NCI-H1417 (cell line): ENCODE measurements at regions not wholly inside any gene's neighbourhood (a gene's known extent, or its start where the extent isn't known, plus 50 kb on each side); places are given as distances from the start of the nearest gene placed in this dataset.

Experiments used
- DNase-seq, 3 experiments: peaks; one replicate each; lab custom pipeline; 2025; lab: John Stamatoyannopoulos, UW

- DNase-seq, result no peak
Observed at GRCh38 chr4:100084892-100085291, 105.4 kb downstream of the DDIT4L start.

GRCh38 chr4:100083289-100083688, 107.0 kb downstream of the DDIT4L start:
- DNase-seq, result no peak

GRCh38 chr4:100082852-100083251, 107.4 kb downstream of the DDIT4L start:
- no peak for DNase-seq

DNA sequence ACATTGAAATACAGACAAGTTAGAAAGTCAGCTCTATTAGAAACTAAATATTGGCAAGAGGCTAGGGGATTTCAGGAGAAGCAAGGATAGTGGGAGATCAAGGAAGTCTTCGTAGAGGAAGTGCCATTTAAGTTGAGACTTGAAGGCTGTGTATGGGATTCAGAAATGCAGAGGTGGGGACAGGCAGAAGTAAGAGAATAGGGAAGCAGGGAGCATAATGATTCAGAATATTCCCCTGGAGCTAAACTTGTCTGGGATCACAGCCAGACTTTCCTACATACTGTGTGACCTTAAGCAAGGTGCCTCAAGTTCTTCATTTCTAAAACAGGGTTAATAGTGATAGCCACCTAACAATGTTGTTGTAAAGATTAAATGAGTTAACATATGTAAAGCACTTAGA, 108.8 kb downstream of the DDIT4L start:
- no peak for DNase-seq

DNA sequence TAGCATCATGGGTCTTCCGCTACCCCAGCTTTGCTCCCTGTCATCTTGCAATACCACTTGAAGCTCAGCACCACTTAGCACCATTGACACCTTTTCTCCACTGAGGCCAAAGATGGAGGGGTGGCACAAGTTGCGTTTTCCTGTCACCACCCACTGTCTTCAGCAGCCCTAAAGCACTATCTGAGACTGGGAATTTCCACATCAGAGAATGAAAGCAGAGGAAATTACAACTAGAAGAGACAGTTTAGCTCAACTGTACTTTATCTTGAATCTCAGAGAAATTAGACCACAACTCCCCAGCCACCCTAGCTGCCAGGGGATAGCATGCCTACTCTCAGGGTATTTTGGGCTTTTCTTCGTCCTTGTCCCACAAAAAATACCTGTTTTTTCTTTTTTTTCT, 111.0 kb downstream of the DDIT4L start:
- no peak for DNase-seq

DNA sequence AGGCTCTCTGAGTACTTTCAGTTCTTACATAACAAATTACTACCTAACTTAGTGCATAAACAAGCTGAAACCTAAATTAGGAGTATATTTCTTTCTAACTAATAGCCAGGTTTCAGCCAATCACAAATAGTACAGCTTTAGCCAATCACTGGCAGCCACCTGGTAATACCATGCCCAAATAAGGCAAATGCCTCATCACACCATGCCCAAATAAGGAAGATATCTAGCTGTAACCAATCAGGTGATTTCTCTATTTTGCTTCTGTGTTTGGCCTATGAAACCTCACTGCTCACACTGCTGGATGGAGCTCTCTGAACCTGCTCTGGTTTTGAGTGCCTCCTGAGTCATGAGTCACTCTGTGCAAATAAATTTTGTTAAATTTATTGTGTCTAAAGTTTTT, 113.5 kb downstream of the DDIT4L start:
- DNase-seq, result no peak

GRCh38 chr4:100075486-100076270, 114.6 kb downstream of the DDIT4L start:
- DNase-seq, result peak in 1 of 3 experiments; percentile 11

GRCh38 chr4:100075056-100075455, 115.2 kb downstream of the DDIT4L start:
- no peak for DNase-seq

- DNase-seq, result no peak
Observed at GRCh38 chr4:100071506-100071905, 118.8 kb downstream of the DDIT4L start.

- DNase-seq, result peak in 1 of 3 experiments; percentile 10
Observed at GRCh38 chr4:100070868-100071267, 119.4 kb downstream of the DDIT4L start.

DNA sequence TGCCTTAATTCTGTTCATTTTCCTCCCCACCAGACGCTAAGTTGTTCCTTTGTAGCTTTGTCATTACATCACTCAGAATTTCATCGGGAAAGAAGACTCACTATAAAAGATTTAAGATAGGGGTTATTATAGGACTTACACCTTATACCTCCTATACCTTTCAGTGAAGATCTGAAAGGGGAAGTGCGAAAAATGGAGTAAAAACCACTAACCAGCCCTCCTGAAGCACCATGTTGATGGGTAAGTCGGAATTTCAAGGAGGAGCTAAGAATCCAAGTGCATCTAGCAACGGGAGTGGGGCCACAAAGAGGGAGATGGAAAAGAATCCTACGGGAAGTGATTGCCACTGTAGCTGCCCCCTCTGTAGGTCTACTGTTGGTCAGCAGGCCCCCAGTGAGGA, 119.1 kb upstream of the H2AZ1 start:
- DNase-seq, result no peak

DNA sequence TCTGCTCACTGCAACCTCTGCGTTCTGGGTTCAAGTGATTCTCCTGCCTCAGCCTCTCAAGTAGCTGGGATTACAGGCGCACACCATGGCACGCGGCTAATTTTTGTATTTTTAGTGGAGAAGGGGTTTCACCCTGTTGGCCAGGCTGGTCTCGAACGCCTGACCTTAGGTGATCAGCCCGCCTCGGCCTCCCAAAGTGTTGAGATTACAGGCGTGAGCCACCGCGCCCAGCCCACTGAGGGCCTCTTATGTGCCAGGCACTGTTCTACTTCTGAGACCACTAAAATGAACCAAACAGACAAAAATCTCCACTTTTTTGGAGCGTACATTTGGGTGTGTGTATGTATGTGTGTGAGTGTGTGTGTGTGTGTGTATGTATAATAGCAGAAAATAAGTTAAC, 117.2 kb upstream of the H2AZ1 start:
- DNase-seq, result no peak

DNA sequence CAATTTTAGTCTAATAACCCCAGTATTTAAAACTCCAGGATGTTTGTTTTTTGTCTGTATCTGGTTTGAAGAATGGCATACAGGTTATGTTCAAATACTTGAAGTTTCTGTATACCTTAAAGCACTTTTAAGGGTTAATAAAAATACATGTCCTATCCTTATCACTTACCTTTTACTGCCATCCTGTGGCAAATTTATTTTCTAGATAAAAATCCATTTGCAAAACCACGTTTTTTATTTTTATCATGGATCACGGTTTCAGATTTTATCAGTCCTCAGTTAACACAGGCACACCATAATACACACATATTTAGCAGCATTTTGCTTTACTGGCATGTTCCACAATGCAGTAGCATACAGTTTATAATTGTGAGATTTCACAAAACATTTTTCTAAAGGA, 113.3 kb upstream of the H2AZ1 start:
- no peak for DNase-seq

- no peak for DNase-seq
Observed at GRCh38 chr4:100062921-100063320, 112.8 kb upstream of the H2AZ1 start.

GRCh38 chr4:100061835-100062234, 111.8 kb upstream of the H2AZ1 start:
- no peak for DNase-seq

GRCh38 chr4:100060765-100061416, 110.8 kb upstream of the H2AZ1 start:
- peak; percentile 17 to 84 (median 55) for DNase-seq

- no peak for DNase-seq
Observed at GRCh38 chr4:100059467-100059866, 109.4 kb upstream of the H2AZ1 start.

DNA sequence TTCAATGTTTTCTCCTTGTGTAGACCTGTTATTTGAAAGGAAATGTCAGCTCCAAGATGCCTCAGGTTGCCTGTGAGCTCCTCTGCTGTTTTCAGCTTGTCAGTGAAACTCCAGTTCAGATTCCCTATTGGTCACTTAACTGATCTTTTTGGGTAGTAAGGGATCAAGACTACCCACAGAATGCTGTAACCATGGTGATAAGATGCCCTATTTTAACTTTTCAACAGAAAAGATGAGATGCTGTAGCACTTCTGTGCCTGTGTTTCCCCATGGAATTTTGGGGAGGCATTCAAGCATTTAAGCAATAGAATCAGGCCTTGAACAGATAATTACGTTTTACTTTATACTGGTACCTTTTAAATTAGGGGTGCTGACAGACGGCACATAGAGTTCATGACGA, 106.6 kb upstream of the H2AZ1 start:
- no peak for DNase-seq

- DNase-seq, result no peak
Observed at GRCh38 chr4:100054071-100054470, 104.0 kb upstream of the H2AZ1 start.

GRCh38 chr4:100049872-100050271, 99.8 kb upstream of the H2AZ1 start:
- DNase-seq, result no peak

GRCh38 chr4:100042711-100043110, 92.6 kb upstream of the H2AZ1 start:
- DNase-seq, result no peak

DNA sequence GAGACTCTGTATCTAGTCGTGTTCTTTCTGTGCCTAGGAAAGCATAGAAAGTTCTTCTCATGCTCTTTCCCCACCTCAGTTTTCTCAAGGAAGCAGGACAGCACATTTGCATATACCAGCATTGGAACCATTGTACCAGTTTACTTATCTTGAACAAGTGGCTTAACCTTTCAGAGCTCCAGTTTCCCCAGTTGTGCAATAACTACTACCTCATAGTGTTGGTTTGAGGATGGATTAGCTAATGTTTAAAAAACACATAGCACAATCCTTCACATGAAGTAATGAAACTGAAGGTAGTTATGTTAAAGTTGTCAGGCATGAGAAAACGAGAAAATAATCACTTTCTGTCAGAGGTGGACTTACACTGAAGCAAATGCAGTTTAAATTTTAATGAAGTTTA, 92.2 kb upstream of the H2AZ1 start:
- no peak for DNase-seq

- no peak for DNase-seq
Observed at GRCh38 chr4:100041646-100042045, 91.6 kb upstream of the H2AZ1 start.
